ENCODE measurements at regions not wholly inside any gene's neighbourhood (a gene's known extent, or its start where the extent isn't known, plus 50 kb on each side); places are given as distances from the start of the nearest gene placed in this dataset.
"Not testable (repeated sequence)": the region's sequence is repeated elsewhere in the genome, so short reads cannot be mapped to it uniquely, and the experiment has no call there.

GRCh38 chr7:149638566-149639320, 134.6 kb downstream of the ZNF467 start:
- Histone ChIP-seq H3K27me3 (ENCODE audit: control insufficient read depth in 5 of 5, insufficient read depth in 4 of 5, low read length in 5 of 5) (peaks cover 5 to 19% (median 16%) of the 10 kb centered on the region in 5 donors), H3K9ac (ENCODE audit: low read length in 5 of 5) (no peak overlapping the region), H3K36me3 (ENCODE audit: control insufficient read depth in 5 of 5, insufficient read depth in 5 of 5, low read length in 5 of 5) (no peaks in the 10 kb centered on the region), H3K4me1 (ENCODE audit: control insufficient read depth in 5 of 5, insufficient read depth in 5 of 5, low read length in 5 of 5) (no peaks in the 10 kb centered on the region), H3K9me3 (ENCODE audit: control insufficient read depth in 5 of 5, low read length in 5 of 5) (no peaks in the 10 kb centered on the region), H3K4me3 (ENCODE audit: low read depth in 1 of 5, low read length in 5 of 5) (no peak overlapping the region), H3K27ac (ENCODE audit: low read depth, low read length) (no peak overlapping the region)

GRCh38 chr7:149637911-149638565, 135.3 kb downstream of the ZNF467 start:
- H3K4me3 ChIP-seq (ENCODE audit: low read depth in 1 of 5, low read length in 5 of 5), result no peak overlapping the region
- no peaks in the 10 kb centered on the region for H3K4me1 ChIP-seq (ENCODE audit: control insufficient read depth in 5 of 5, insufficient read depth in 5 of 5, low read length in 5 of 5)
- no peaks in the 10 kb centered on the region for H3K9me3 ChIP-seq (ENCODE audit: control insufficient read depth in 5 of 5, low read length in 5 of 5)
- peaks cover 5 to 21% (median 16%) of the 10 kb centered on the region in 5 donors for H3K27me3 ChIP-seq (ENCODE audit: control insufficient read depth in 5 of 5, insufficient read depth in 4 of 5, low read length in 5 of 5)
- no peak overlapping the region for H3K27ac ChIP-seq (ENCODE audit: low read depth, low read length)
- no peaks in the 10 kb centered on the region for H3K36me3 ChIP-seq (ENCODE audit: control insufficient read depth in 5 of 5, insufficient read depth in 5 of 5, low read length in 5 of 5)
- no peak overlapping the region for H3K9ac ChIP-seq (ENCODE audit: low read length in 5 of 5)

- no peaks in the 10 kb centered on the region for H3K9me3 ChIP-seq (ENCODE audit: control insufficient read depth in 5 of 5, low read length in 5 of 5)
- H3K4me1 ChIP-seq (ENCODE audit: control insufficient read depth in 5 of 5, insufficient read depth in 5 of 5, low read length in 5 of 5), result no peaks in the 10 kb centered on the region
- H3K4me3 ChIP-seq (ENCODE audit: low read depth in 1 of 5, low read length in 5 of 5), result no peak overlapping the region
- H3K27me3 ChIP-seq (ENCODE audit: control insufficient read depth in 5 of 5, insufficient read depth in 4 of 5, low read length in 5 of 5), result peaks cover 5 to 21% (median 16%) of the 10 kb centered on the region in 5 donors
- no peak overlapping the region for H3K9ac ChIP-seq (ENCODE audit: low read length in 5 of 5)
- H3K27ac ChIP-seq (ENCODE audit: low read depth, low read length), result no peak overlapping the region
- H3K36me3 ChIP-seq (ENCODE audit: control insufficient read depth in 5 of 5, insufficient read depth in 5 of 5, low read length in 5 of 5), result no peaks in the 10 kb centered on the region
These were observed 137.6 kb downstream of the ZNF467 start for GRCh38 chr7:149635561-149636329.

- H3K36me3 ChIP-seq (ENCODE audit: control insufficient read depth in 5 of 5, insufficient read depth in 5 of 5, low read length in 5 of 5), result no peaks in the 10 kb centered on the region
- H3K27ac ChIP-seq (ENCODE audit: low read depth, low read length), result no peak overlapping the region
- H3K9me3 ChIP-seq (ENCODE audit: control insufficient read depth in 5 of 5, low read length in 5 of 5), result no peaks in the 10 kb centered on the region
- H3K4me1 ChIP-seq (ENCODE audit: control insufficient read depth in 5 of 5, insufficient read depth in 5 of 5, low read length in 5 of 5), result no peaks in the 10 kb centered on the region
- H3K4me3 ChIP-seq (ENCODE audit: low read depth in 1 of 5, low read length in 5 of 5), result no peak overlapping the region
- no peak overlapping the region for H3K9ac ChIP-seq (ENCODE audit: low read length in 5 of 5)
- peaks cover 5 to 21% (median 19%) of the 10 kb centered on the region in 5 donors for H3K27me3 ChIP-seq (ENCODE audit: control insufficient read depth in 5 of 5, insufficient read depth in 4 of 5, low read length in 5 of 5)
These were observed 136.7 kb upstream of the ZNF746 start for GRCh38 chr7:149633976-149634945.

GRCh38 chr7:149628361-149629149, 130.9 kb upstream of the ZNF746 start:
- H3K9me3 ChIP-seq (ENCODE audit: control insufficient read depth in 5 of 5, low read length in 5 of 5); H3K27ac ChIP-seq (ENCODE audit: low read depth, low read length); H3K27me3 ChIP-seq (ENCODE audit: control insufficient read depth in 5 of 5, insufficient read depth in 4 of 5, low read length in 5 of 5); H3K4me3 ChIP-seq (ENCODE audit: low read depth in 1 of 5, low read length in 5 of 5); H3K36me3 ChIP-seq (ENCODE audit: control insufficient read depth in 5 of 5, insufficient read depth in 5 of 5, low read length in 5 of 5); H3K9ac ChIP-seq (ENCODE audit: low read length in 5 of 5): not testable (repeated sequence)
- H3K4me1 ChIP-seq (ENCODE audit: control insufficient read depth in 5 of 5, insufficient read depth in 5 of 5, low read length in 5 of 5), result peaks cover 2 to 25% (median 13%) of the 10 kb centered on the region in 5 donors

GRCh38 chr7:149627911-149628310, 130.3 kb upstream of the ZNF746 start:
- peaks cover 2 to 32% (median 20%) of the 10 kb centered on the region in 5 donors for H3K4me1 ChIP-seq (ENCODE audit: control insufficient read depth in 5 of 5, insufficient read depth in 5 of 5, low read length in 5 of 5)
- no peaks in the 10 kb centered on the region for H3K36me3 ChIP-seq (ENCODE audit: control insufficient read depth in 5 of 5, insufficient read depth in 5 of 5, low read length in 5 of 5)
- H3K27me3 ChIP-seq (ENCODE audit: control insufficient read depth in 5 of 5, insufficient read depth in 4 of 5, low read length in 5 of 5), result peaks cover 0 to 5% (median 0%) of the 10 kb centered on the region in 5 donors
- H3K4me3 ChIP-seq (ENCODE audit: low read depth in 1 of 5, low read length in 5 of 5), result no peak overlapping the region
- no peak overlapping the region for H3K27ac ChIP-seq (ENCODE audit: low read depth, low read length)
- no peak overlapping the region for H3K9ac ChIP-seq (ENCODE audit: low read length in 5 of 5)
- H3K9me3 ChIP-seq (ENCODE audit: control insufficient read depth in 5 of 5, low read length in 5 of 5), result no peaks in the 10 kb centered on the region

- Histone ChIP-seq H3K27ac (ENCODE audit: low read depth, low read length) (no peak overlapping the region), H3K27me3 (ENCODE audit: control insufficient read depth in 5 of 5, insufficient read depth in 4 of 5, low read length in 5 of 5) (peaks cover 0 to 5% (median 0%) of the 10 kb centered on the region in 5 donors), H3K9ac (ENCODE audit: low read length in 5 of 5) (no peak overlapping the region), H3K9me3 (ENCODE audit: control insufficient read depth in 5 of 5, low read length in 5 of 5) (no peaks in the 10 kb centered on the region), H3K4me3 (ENCODE audit: low read depth in 1 of 5, low read length in 5 of 5) (no peak overlapping the region), H3K4me1 (ENCODE audit: control insufficient read depth in 5 of 5, insufficient read depth in 5 of 5, low read length in 5 of 5) (peaks cover 2 to 41% (median 29%) of the 10 kb centered on the region in 5 donors), H3K36me3 (ENCODE audit: control insufficient read depth in 5 of 5, insufficient read depth in 5 of 5, low read length in 5 of 5) (no peaks in the 10 kb centered on the region)
These were observed 129.4 kb upstream of the ZNF746 start for GRCh38 chr7:149626972-149627371.

- H3K4me1 ChIP-seq (ENCODE audit: control insufficient read depth in 5 of 5, insufficient read depth in 5 of 5, low read length in 5 of 5), result peaks cover 2 to 43% (median 31%) of the 10 kb centered on the region in 5 donors
- H3K9me3 ChIP-seq (ENCODE audit: control insufficient read depth in 5 of 5, low read length in 5 of 5), result no peaks in the 10 kb centered on the region
- peak overlapping the region in 1 of 5 donors; percentile 20 for H3K9ac ChIP-seq (ENCODE audit: low read length in 5 of 5)
- H3K4me3 ChIP-seq (ENCODE audit: low read depth in 1 of 5, low read length in 5 of 5), result no peak overlapping the region
- H3K27me3 ChIP-seq (ENCODE audit: control insufficient read depth in 5 of 5, insufficient read depth in 4 of 5, low read length in 5 of 5), result peaks cover 0 to 5% (median 0%) of the 10 kb centered on the region in 5 donors
- peaks cover 0 to 7% (median 1%) of the 10 kb centered on the region in 5 donors for H3K36me3 ChIP-seq (ENCODE audit: control insufficient read depth in 5 of 5, insufficient read depth in 5 of 5, low read length in 5 of 5)
- H3K27ac ChIP-seq (ENCODE audit: low read depth, low read length), result no peak overlapping the region
These were observed 128.4 kb upstream of the ZNF746 start for GRCh38 chr7:149625947-149626392.

Data from subcutaneous abdominal adipose tissue (tissue), 5 donors.